HCT116 (cell line): ENCODE measurements at regions not wholly inside any gene's neighbourhood (a gene's known extent, or its start where the extent isn't known, plus 50 kb on each side); places are given as distances from the start of the nearest gene placed in this dataset.

ENCODE experiments used
- ATAC-seq: fragments of 200-7000 bp; cut with Tn5 transposase; 2 replicates; pipeline ENCODE4 v1.9.1; 2020; ENCODE audit warnings: mild to moderate bottlenecking, moderate library complexity
- BruUV-seq: library from RNA; stranded (reverse); fragments of 400-500 nt; replicated peaks from 2 replicates; lab custom pipeline; 2021; lab: Mats Ljungman, UMichigan
- CTCF ChIA-PET: fragments of 300-600 bp; sonication (Branson Sonifier 250); formaldehyde crosslinking; loops from one replicate; lab custom pipeline; 2021; ENCODE audit warnings: antibody characterized with exemption; lab: Charles Lee
- POLR2A ChIA-PET: fragments of 300-600, 350-600 bp; sonication (Branson Sonifier 250); formaldehyde crosslinking; loops from one replicate; lab custom pipeline; 2021; ENCODE audit warnings: antibody characterized with exemption; lab: Charles Lee
- RAD21 ChIA-PET, 2 experiments: fragments of 300-600 bp; sonication (Branson Sonifier 250); formaldehyde crosslinking; loops; one replicate each; lab custom pipeline; 2023; ENCODE audit warnings: low total read pairs in 2 of 2; ENCODE audit not compliant: uncharacterized antibody in 2 of 2, unreplicated experiment in 2 of 2, low non-redundant PET in 1 of 2; lab: Charles Lee
- DNase-seq: peaks from one replicate; pipeline ENCODE4 v3.0.0-alpha.2; 2010; ENCODE audit warnings: low read depth, low spot score
- H2AFZ ChIP-seq: fragments of 200-600 bp; shearing (Covaris generic), sonication (generic); 2 replicates; pipeline ENCODE4 v1.6.1; 2017; ENCODE audit warnings: low read depth, mixed run types, mixed read lengths, antibody characterized with exemption, low read length; ENCODE audit not compliant: poor library complexity, severe bottlenecking
- H3K27ac ChIP-seq: 2 replicates; pipeline ENCODE4 v1.5.1; 2012; ENCODE audit warnings: low read depth, low read length
- H3K27me3 ChIP-seq: fragments of 200-600 bp; sonication (generic); 2 replicates; pipeline ENCODE4 v1.6.1; 2016; ENCODE audit warnings: mixed run types, low read length, mixed read lengths; ENCODE audit not compliant: insufficient read depth
- H3K36me3 ChIP-seq, 2 experiments: fragments of 200-500 bp in 1 of 2; fragments of 200-600 bp in 1 of 2; sonication (Bioruptor generic) in 1 of 2; sonication (generic) in 1 of 2; 2 replicates each; pipeline versions ENCODE4 v1.5.1 to v1.6.1; 2014 to 2016; ENCODE audit warnings: low read length in 2 of 2, inconsistent platforms in 1 of 2, mixed read lengths in 1 of 2, mixed run types in 1 of 2; ENCODE audit not compliant: insufficient read depth in 2 of 2, control insufficient read depth in 1 of 2
- H3K4me1 ChIP-seq, 2 experiments: fragments of 200-600 bp in 1 of 2; sonication (generic) in 1 of 2; 2 replicates each; pipeline versions ENCODE4 v1.5.1 to v1.6.1; 2012 to 2017; ENCODE audit warnings: low read length in 2 of 2, inconsistent platforms in 1 of 2, mild to moderate bottlenecking in 1 of 2, mixed read lengths in 1 of 2, mixed run types in 1 of 2, moderate library complexity in 1 of 2; ENCODE audit not compliant: insufficient read depth in 2 of 2, control insufficient read depth in 1 of 2
- H3K4me2 ChIP-seq: fragments of 200-600 bp; sonication (generic); 2 replicates; pipeline ENCODE4 v1.6.1; 2017; ENCODE audit warnings: mixed run types, low read length, mixed read lengths
- H3K4me3 ChIP-seq, 2 experiments: fragments of 200-600 bp in 1 of 2; sonication (generic) in 1 of 2; replicated peaks in 1 of 2; 2 replicates each; pipeline ENCODE4 v1.5.1; 2011 to 2016; ENCODE audit warnings: low read length in 2 of 2, control low read depth in 1 of 2, low read depth in 1 of 2, mild to moderate bottlenecking in 1 of 2, mixed read lengths in 1 of 2, mixed run types in 1 of 2
- H3K79me2 ChIP-seq: fragments of 200-600 bp; sonication (generic); 2 replicates; pipeline ENCODE4 v1.6.1; 2017; ENCODE audit warnings: mild to moderate bottlenecking, mixed run types, low read length, moderate library complexity, mixed read lengths; ENCODE audit not compliant: insufficient read depth
- H3K9ac ChIP-seq: fragments of 200-600 bp; sonication (generic); 2 replicates; pipeline ENCODE4 v1.6.1; 2016; ENCODE audit warnings: low read length, mixed read lengths
- H3K9me2 ChIP-seq: fragments of 200-600 bp; sonication (generic), shearing (Covaris generic); 2 replicates; pipeline ENCODE4 v1.6.1; 2017; ENCODE audit warnings: mixed run types, mild to moderate bottlenecking, moderate library complexity; ENCODE audit not compliant: insufficient read depth
- H3K9me3 ChIP-seq, 2 experiments: fragments of 200-500 bp in 1 of 2; fragments of 200-600 bp in 1 of 2; sonication (Bioruptor generic) in 1 of 2; sonication (generic) in 1 of 2; 2 replicates each; pipeline ENCODE4 v1.6.1; 2014 to 2017; ENCODE audit warnings: low read length in 2 of 2, mixed read lengths in 2 of 2, inconsistent platforms in 1 of 2, low read depth in 1 of 2, mild to moderate bottlenecking in 1 of 2, mixed run types in 1 of 2, moderate library complexity in 1 of 2; ENCODE audit not compliant: control insufficient read depth in 1 of 2, insufficient read depth in 1 of 2
- H4K20me1 ChIP-seq: fragments of 200-600 bp; sonication (generic), shearing (Covaris generic); 2 replicates; pipeline ENCODE4 v1.6.1; 2017; ENCODE audit warnings: mixed run types, mild to moderate bottlenecking, moderate library complexity; ENCODE audit not compliant: insufficient read depth
- SP1 ChIP-seq: IDR thresholded peaks from 2 replicates; pipeline ENCODE4 v1.6.1; 2012; ENCODE audit warnings: low read depth
- intact Hi-C: fragments of 100-400 bp; cut with micrococcal nuclease; formaldehyde crosslinking; loops from 2 replicates; pipeline ENCODE4 v1.10.0; 2022
- TF ChIP-seq, protein P1 (sequence below), 3 experiments: fragments of 200-600 bp in 1 of 3; sonication (generic) in 1 of 3; IDR thresholded peaks in 2 of 3; conservative IDR thresholded peaks in 1 of 3; 2 replicates each; pipeline ENCODE4 v1.5.1; 2012 to 2017; ENCODE audit warnings: low read depth in 2 of 3, low read length in 2 of 3, antibody characterized with exemption in 1 of 3, borderline replicate concordance in 1 of 3, control low read depth in 1 of 3, mild to moderate bottlenecking in 1 of 3, mixed read lengths in 1 of 3, mixed run types in 1 of 3, moderate library complexity in 1 of 3; ENCODE audit not compliant: insufficient read depth in 1 of 3
- TF ChIP-seq, protein P2 (sequence below): IDR thresholded peaks from 2 replicates; pipeline ENCODE4 v1.6.1; 2012; ENCODE audit warnings: low read depth

DNA sequence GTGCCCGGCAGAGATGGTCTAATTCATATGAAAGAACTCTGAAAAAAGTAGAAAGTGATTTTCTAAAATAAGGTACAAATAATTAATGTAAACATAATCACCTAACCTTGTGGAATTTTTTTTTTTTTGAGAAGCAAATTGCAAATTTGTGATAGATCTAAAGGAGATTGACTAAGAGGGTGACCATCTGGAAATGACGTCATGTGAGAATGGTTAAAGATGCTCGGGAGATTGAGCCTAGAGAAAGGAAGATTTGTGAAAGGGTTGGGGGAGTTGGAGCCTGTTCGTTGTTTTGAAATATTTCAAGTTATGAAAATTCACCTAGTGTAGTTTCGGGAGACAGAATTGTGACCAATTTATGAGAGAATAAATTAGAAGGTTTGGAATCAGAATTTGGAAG, 115.7 kb upstream of the ANK2 start:
- H3K9ac ChIP-seq = no peak overlapping the region
- no peak overlapping the region for H3K27ac ChIP-seq
- no peak for DNase-seq
- H3K9me3 ChIP-seq = no peaks in the 10 kb centered on the region
- no peak overlapping the region for H3K4me2 ChIP-seq
- no peak overlapping the region for H2AFZ ChIP-seq
- intact Hi-C loops = no loop called here
- H3K4me1 ChIP-seq = no peaks in the 10 kb centered on the region
- no peaks in the 10 kb centered on the region for H3K9me2 ChIP-seq
- no peak for TF ChIP-seq SP1
- TF ChIP-seq, protein P1, sequence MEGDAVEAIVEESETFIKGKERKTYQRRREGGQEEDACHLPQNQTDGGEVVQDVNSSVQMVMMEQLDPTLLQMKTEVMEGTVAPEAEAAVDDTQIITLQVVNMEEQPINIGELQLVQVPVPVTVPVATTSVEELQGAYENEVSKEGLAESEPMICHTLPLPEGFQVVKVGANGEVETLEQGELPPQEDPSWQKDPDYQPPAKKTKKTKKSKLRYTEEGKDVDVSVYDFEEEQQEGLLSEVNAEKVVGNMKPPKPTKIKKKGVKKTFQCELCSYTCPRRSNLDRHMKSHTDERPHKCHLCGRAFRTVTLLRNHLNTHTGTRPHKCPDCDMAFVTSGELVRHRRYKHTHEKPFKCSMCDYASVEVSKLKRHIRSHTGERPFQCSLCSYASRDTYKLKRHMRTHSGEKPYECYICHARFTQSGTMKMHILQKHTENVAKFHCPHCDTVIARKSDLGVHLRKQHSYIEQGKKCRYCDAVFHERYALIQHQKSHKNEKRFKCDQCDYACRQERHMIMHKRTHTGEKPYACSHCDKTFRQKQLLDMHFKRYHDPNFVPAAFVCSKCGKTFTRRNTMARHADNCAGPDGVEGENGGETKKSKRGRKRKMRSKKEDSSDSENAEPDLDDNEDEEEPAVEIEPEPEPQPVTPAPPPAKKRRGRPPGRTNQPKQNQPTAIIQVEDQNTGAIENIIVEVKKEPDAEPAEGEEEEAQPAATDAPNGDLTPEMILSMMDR (IDR thresholded peaks at IDR 0.05 in 2 of 3, conservative IDR thresholded peaks at IDR 0.05 in 1 of 3; ENCODE audit: borderline replicate concordance in 1 of 3, insufficient read depth in 1 of 3, low read depth in 2 of 3, low read length in 2 of 3) = no peak
- TF ChIP-seq, protein P2, sequence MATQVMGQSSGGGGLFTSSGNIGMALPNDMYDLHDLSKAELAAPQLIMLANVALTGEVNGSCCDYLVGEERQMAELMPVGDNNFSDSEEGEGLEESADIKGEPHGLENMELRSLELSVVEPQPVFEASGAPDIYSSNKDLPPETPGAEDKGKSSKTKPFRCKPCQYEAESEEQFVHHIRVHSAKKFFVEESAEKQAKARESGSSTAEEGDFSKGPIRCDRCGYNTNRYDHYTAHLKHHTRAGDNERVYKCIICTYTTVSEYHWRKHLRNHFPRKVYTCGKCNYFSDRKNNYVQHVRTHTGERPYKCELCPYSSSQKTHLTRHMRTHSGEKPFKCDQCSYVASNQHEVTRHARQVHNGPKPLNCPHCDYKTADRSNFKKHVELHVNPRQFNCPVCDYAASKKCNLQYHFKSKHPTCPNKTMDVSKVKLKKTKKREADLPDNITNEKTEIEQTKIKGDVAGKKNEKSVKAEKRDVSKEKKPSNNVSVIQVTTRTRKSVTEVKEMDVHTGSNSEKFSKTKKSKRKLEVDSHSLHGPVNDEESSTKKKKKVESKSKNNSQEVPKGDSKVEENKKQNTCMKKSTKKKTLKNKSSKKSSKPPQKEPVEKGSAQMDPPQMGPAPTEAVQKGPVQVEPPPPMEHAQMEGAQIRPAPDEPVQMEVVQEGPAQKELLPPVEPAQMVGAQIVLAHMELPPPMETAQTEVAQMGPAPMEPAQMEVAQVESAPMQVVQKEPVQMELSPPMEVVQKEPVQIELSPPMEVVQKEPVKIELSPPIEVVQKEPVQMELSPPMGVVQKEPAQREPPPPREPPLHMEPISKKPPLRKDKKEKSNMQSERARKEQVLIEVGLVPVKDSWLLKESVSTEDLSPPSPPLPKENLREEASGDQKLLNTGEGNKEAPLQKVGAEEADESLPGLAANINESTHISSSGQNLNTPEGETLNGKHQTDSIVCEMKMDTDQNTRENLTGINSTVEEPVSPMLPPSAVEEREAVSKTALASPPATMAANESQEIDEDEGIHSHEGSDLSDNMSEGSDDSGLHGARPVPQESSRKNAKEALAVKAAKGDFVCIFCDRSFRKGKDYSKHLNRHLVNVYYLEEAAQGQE = no peak
- H3K4me3 ChIP-seq = no peak overlapping the region
- no peak for ATAC-seq
- no peaks in the 10 kb centered on the region for H3K36me3 ChIP-seq
- H3K79me2 ChIP-seq = no peaks in the 10 kb centered on the region
- no peaks in the 10 kb centered on the region for H4K20me1 ChIP-seq
- ChIA-PET POLR2A (no interaction called here), RAD21 (no interaction called here), CTCF (no interaction called here)
- H3K27me3 ChIP-seq = no peaks in the 10 kb centered on the region
- no TSS peak for BruUV-seq
